CD4-positive, alpha-beta memory T cell (primary cell): ENCODE measurements at regions not wholly inside any gene's neighbourhood (a gene's known extent, or its start where the extent isn't known, plus 50 kb on each side); places are given as distances from the start of the nearest gene placed in this dataset.

ENCODE experiments used
- CTCF ChIA-PET: fragments of 350-600 bp; sonication (Branson Sonifier 250); formaldehyde crosslinking; loops from one replicate; lab custom pipeline; 2021; ENCODE audit warnings: inconsistent platforms; ENCODE audit not compliant: partially characterized antibody; lab: Charles Lee
- POLR2A ChIA-PET: fragments of 350-600 bp; sonication (Branson Sonifier 250); formaldehyde crosslinking; loops from one replicate; lab custom pipeline; 2021; ENCODE audit not compliant: partially characterized antibody; lab: Charles Lee
- DNase-seq, 5 donors: peaks; one replicate each; pipeline versions ENCODE4 v3.0.0 to v3.0.0-alpha.2; 2020 to 2022; ENCODE audit warnings: mixed read lengths in 1 of 5
- H3K27ac ChIP-seq: one replicate; pipeline ENCODE4 v1.7.0; 2013; ENCODE audit warnings: low read depth, low read length
- H3K27me3 ChIP-seq: 2 replicates; pipeline ENCODE4 v1.7.0; 2013; ENCODE audit warnings: mild to moderate bottlenecking, low read length, moderate library complexity; ENCODE audit not compliant: insufficient read depth
- H3K36me3 ChIP-seq: 2 replicates; pipeline ENCODE4 v1.7.0; 2013; ENCODE audit warnings: mild to moderate bottlenecking, low read length, moderate library complexity; ENCODE audit not compliant: insufficient read depth
- H3K4me1 ChIP-seq: 2 replicates; pipeline ENCODE4 v1.7.0; 2013; ENCODE audit warnings: mild to moderate bottlenecking, low read length, moderate library complexity; ENCODE audit not compliant: insufficient read depth
- H3K4me3 ChIP-seq, 2 donors: one replicate each; pipeline ENCODE4 v1.7.0; 2013; ENCODE audit warnings: low read length in 2 of 2, mild to moderate bottlenecking in 1 of 2
- H3K9me3 ChIP-seq, 2 donors: one replicate each; pipeline ENCODE4 v1.7.0; 2013; ENCODE audit warnings: low read length in 2 of 2, control low read depth in 1 of 2; ENCODE audit not compliant: control insufficient read depth in 1 of 2
- H3K27ac Mint-ChIP-seq, 7 donors: one replicate each; pipeline ENCODE4 v1.8.0; 2020 to 2021; ENCODE audit warnings: mixed read lengths in 7 of 7, mild to moderate bottlenecking in 6 of 7, inconsistent platforms in 3 of 7, moderate library complexity in 3 of 7
- H3K27me3 Mint-ChIP-seq, 2 donors: one replicate each; pipeline ENCODE4 v1.8.0; 2020 to 2021; ENCODE audit warnings: mixed read lengths in 2 of 2
- H3K36me3 Mint-ChIP-seq, 2 donors: one replicate each; pipeline ENCODE4 v1.8.0; 2020 to 2021; ENCODE audit warnings: mixed read lengths in 2 of 2, inconsistent platforms in 1 of 2, mild to moderate bottlenecking in 1 of 2
- H3K4me1 Mint-ChIP-seq, 4 donors: one replicate each; pipeline ENCODE4 v1.8.0; 2020 to 2021; ENCODE audit warnings: mixed read lengths in 4 of 4, mild to moderate bottlenecking in 1 of 4
- H3K4me3 Mint-ChIP-seq, 8 donors: one replicate each; pipeline ENCODE4 v1.8.0; 2020 to 2021; ENCODE audit warnings: mixed read lengths in 8 of 8, mild to moderate bottlenecking in 7 of 8, moderate library complexity in 6 of 8, inconsistent platforms in 3 of 8
- H3K9me3 Mint-ChIP-seq, 8 donors: one replicate each; pipeline ENCODE4 v1.8.0; 2020 to 2021; ENCODE audit warnings: mixed read lengths in 8 of 8, mild to moderate bottlenecking in 5 of 8, inconsistent platforms in 3 of 8, moderate library complexity in 1 of 8
- intact Hi-C: fragments of 100-400 bp; cut with micrococcal nuclease; formaldehyde crosslinking; loops from one replicate; pipeline ENCODE4 v1.15.1; 2023

DNA sequence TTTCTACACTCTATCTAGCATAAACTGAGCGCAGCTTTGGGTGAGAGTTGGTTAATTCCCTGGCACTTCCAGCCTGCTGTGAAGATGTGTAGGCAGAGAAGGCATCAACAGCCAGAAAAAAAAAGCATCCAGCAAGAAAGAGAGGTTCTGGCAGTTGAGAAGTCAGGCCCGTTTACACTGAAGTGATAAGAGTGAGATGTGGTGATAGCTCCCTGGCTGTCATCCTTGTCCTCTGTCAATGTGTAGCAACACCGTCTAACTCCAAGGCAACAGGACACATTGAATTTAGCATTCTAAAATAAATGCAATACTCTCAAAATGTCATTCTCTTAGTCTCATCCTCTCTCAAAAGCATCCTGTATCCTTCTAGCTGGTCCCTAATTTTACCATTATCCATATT is 193.6 kb upstream of the BTBD3 start:
- Histone ChIP-seq H3K27ac (no peak overlapping the region), H3K4me1 (no peaks in the 10 kb centered on the region), H3K4me3 (no peak overlapping the region), H3K9me3 (no peaks in the 10 kb centered on the region), H3K27me3 (no peaks in the 10 kb centered on the region), H3K36me3 (no peaks in the 10 kb centered on the region)
- Mint-ChIP-seq H3K9me3 (peaks cover 3 to 12% (median 6%) of the 10 kb centered on the region in 8 donors), H3K36me3 (no peaks in the 10 kb centered on the region), H3K27ac (no peak overlapping the region), H3K4me3 (no peak overlapping the region), H3K27me3 (no peaks in the 10 kb centered on the region), H3K4me1 (no peaks in the 10 kb centered on the region)
- ChIA-PET POLR2A (no interaction called here), CTCF (no interaction called here)
- DNase-seq: no peak
- intact Hi-C loops: no loop called here

DNA sequence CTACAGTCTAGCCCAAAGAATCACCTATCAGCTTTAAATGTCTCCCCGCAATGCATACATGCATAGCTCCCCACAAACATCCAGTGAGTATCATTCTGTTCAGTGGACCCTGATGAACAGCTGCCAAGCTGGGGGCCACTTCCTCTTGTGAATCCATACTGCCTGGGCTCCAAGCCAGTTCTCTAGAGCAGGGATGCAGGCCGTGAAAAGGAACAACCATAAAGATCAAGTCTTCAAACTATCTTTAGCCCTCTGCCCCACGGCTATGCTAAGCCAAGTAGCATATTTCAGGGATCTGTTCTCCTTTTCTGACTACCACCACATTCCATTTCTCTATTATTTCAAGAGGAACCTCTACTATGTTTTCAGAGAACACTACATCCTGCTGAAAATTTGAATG is 191.7 kb upstream of the BTBD3 start:
- no peak overlapping the region for H3K4me3 ChIP-seq
- no peaks in the 10 kb centered on the region for H3K27me3 ChIP-seq
- H3K27ac ChIP-seq: no peak overlapping the region
- Mint-ChIP-seq H3K4me1 (no peaks in the 10 kb centered on the region), H3K9me3 (peaks cover 3 to 20% (median 13%) of the 10 kb centered on the region in 8 donors), H3K4me3 (no peak overlapping the region), H3K36me3 (no peaks in the 10 kb centered on the region), H3K27me3 (no peaks in the 10 kb centered on the region), H3K27ac (no peak overlapping the region)
- ChIA-PET POLR2A (no interaction called here), CTCF (no interaction called here)
- no peak for DNase-seq
- intact Hi-C loops: no loop called here
- peaks cover 0 to 6% of the 10 kb centered on the region in 2 donors for H3K9me3 ChIP-seq
- no peaks in the 10 kb centered on the region for H3K36me3 ChIP-seq
- H3K4me1 ChIP-seq: no peaks in the 10 kb centered on the region

DNA sequence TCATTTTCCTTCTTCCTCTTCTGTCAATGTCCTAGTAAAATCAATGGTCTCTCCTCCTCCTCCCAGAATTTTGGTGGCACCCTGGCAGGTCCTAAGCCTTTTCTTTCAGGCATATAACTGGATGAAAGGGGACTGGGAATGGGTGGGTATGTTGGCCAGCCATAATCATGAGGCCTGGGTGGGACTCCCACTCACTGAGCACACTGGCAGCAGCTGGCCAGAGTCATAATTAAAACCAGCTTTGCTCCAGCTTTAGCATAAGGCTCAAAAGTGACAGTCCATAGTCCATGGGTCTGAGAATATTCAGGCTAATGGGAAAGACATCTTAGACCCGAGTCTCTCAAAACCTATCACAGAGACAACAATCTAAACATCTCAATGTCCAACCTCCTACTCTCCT is 190.0 kb upstream of the BTBD3 start:
- CTCF ChIA-PET: no interaction called here
- H3K4me3 Mint-ChIP-seq: no peak overlapping the region
- no peaks in the 10 kb centered on the region for H3K36me3 ChIP-seq

DNA sequence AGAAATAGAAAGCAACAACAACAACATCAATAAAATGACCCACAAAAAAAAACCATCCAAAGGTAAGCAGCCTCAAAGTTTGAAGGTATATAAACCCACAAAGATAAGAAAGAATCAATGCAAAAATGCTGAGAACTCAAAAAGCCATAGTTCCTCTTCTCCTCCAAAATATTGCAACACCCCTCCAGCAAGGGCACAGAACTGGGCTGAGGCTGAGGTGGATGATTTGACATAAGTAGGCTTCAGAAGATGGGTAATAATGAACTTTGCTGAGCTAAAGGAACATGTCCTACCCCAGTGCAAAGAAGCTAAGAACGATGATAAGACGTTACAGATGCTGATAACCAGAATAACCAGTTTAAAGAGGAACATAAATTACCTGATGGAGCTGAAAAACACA is 188.8 kb upstream of the BTBD3 start:
- Histone ChIP-seq H3K4me3 (no peak overlapping the region), H3K9me3 (peaks cover 0 to 6% of the 10 kb centered on the region in 2 donors), H3K4me1 (no peaks in the 10 kb centered on the region), H3K27ac (no peak overlapping the region), H3K27me3 (no peaks in the 10 kb centered on the region), H3K36me3 (no peaks in the 10 kb centered on the region)
- intact Hi-C loops: no loop called here
- ChIA-PET POLR2A (no interaction called here), CTCF (no interaction called here)
- no peaks in the 10 kb centered on the region for H3K36me3 Mint-ChIP-seq
- H3K27ac Mint-ChIP-seq: no peak overlapping the region
- no peak for DNase-seq
- H3K4me1 Mint-ChIP-seq: no peaks in the 10 kb centered on the region
- H3K4me3 Mint-ChIP-seq: no peak overlapping the region
- no peaks in the 10 kb centered on the region for H3K27me3 Mint-ChIP-seq
- peaks cover 6 to 27% (median 16%) of the 10 kb centered on the region in 8 donors for H3K9me3 Mint-ChIP-seq

More for the DNA sequence above, 190.0 kb upstream of the BTBD3 start:
- no peaks in the 10 kb centered on the region for H3K27me3 ChIP-seq
- H3K27ac ChIP-seq: no peak overlapping the region
- H3K4me1 ChIP-seq: no peaks in the 10 kb centered on the region
- Mint-ChIP-seq H3K27ac (no peak overlapping the region), H3K4me1 (no peaks in the 10 kb centered on the region), H3K27me3 (no peaks in the 10 kb centered on the region), H3K9me3 (peaks cover 3 to 20% (median 16%) of the 10 kb centered on the region in 8 donors), H3K36me3 (no peaks in the 10 kb centered on the region)
- intact Hi-C loops: no loop called here
- H3K9me3 ChIP-seq: peaks cover 0 to 6% of the 10 kb centered on the region in 2 donors
- H3K4me3 ChIP-seq: no peak overlapping the region
- POLR2A ChIA-PET: no interaction called here
- DNase-seq: no peak

DNA sequence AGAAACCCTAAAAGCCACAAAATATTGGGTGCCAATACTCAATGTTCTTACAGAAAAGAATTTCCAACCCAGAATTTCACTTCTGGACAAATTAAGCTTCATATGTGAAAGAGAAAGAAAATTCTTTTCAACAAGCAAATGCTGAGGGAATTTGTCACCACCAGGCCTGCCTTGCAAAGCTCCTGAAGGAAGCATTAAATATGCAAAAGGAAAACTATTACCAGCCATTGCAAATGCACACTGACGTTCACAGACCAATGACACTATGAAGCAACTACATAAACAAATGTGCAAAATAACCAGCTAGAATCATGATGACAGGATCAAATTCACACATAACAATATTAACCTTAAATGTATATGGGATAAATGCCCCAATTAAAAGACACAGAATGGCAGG is 187.9 kb upstream of the BTBD3 start:
- Mint-ChIP-seq H3K4me1 (no peaks in the 10 kb centered on the region), H3K4me3 (no peak overlapping the region), H3K27me3 (no peaks in the 10 kb centered on the region), H3K9me3 (peaks cover 6 to 27% (median 16%) of the 10 kb centered on the region in 8 donors), H3K27ac (no peak overlapping the region), H3K36me3 (no peaks in the 10 kb centered on the region)
- DNase-seq: no peak
- ChIA-PET CTCF (no interaction called here), POLR2A (no interaction called here)
- Histone ChIP-seq H3K4me1 (no peaks in the 10 kb centered on the region), H3K9me3 (peaks cover 0 to 6% of the 10 kb centered on the region in 2 donors), H3K36me3 (no peaks in the 10 kb centered on the region), H3K27ac (no peak overlapping the region), H3K27me3 (no peaks in the 10 kb centered on the region), H3K4me3 (no peak overlapping the region)
- intact Hi-C loops: no loop called here

DNA sequence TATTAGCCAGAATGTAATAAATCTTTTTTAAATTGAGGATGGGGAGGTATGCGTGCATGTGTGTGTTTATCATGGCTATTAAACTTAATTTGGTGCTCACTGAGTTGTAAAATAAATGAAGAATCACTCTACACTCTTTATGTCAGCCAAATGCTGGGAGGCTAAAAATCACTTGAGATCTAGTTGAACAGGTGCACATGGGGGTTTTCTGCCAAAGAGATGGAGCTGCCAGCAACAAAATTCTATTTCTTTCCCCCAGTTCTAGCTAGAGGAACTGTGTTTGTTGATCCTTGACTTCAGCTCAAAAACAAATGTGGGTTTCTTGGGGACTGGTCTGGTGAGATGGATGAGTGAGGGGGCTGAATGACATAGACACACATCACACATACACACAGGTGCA is 183.3 kb upstream of the BTBD3 start:
- Histone ChIP-seq H3K27ac (no peak overlapping the region), H3K4me3 (no peak overlapping the region), H3K27me3 (no peaks in the 10 kb centered on the region), H3K4me1 (no peaks in the 10 kb centered on the region), H3K36me3 (no peaks in the 10 kb centered on the region), H3K9me3 (peaks cover 0 to 11% of the 10 kb centered on the region in 2 donors)
- ChIA-PET CTCF (no interaction called here), POLR2A (no interaction called here)
- Mint-ChIP-seq H3K9me3 (peaks cover 3 to 19% (median 7%) of the 10 kb centered on the region in 8 donors), H3K4me3 (no peak overlapping the region), H3K36me3 (no peaks in the 10 kb centered on the region), H3K27ac (no peak overlapping the region), H3K4me1 (no peaks in the 10 kb centered on the region), H3K27me3 (no peaks in the 10 kb centered on the region)
- intact Hi-C loops: no loop called here
- DNase-seq: no peak

DNA sequence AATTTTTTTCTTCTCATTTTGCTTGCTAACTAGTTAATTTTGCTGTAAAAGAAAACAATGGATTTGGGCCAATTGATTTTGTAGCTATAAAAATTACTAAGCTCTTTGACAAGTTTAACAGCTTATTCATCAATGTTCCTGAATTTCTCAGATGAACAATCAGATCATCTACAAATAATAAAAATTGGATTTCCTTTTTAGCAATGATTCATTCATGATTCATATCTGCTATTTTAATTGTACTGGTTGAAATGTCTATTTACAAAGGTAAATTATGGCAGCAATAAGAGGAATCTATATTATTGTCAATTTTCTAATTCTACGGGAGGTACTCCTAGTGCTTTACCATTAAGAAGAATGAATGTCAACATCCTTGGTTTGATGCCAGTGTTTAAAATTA is 178.8 kb upstream of the BTBD3 start:
- Histone ChIP-seq H3K4me3 (no peak overlapping the region), H3K27me3 (no peaks in the 10 kb centered on the region), H3K36me3 (no peaks in the 10 kb centered on the region), H3K9me3 (peaks cover 0 to 5% of the 10 kb centered on the region in 2 donors), H3K4me1 (no peaks in the 10 kb centered on the region), H3K27ac (no peak overlapping the region)
- no peak overlapping the region for H3K27ac Mint-ChIP-seq
- no peak overlapping the region for H3K4me3 Mint-ChIP-seq
- H3K27me3 Mint-ChIP-seq: no peaks in the 10 kb centered on the region
- ChIA-PET CTCF (no interaction called here), POLR2A (no interaction called here)
- H3K4me1 Mint-ChIP-seq: no peaks in the 10 kb centered on the region
- no peaks in the 10 kb centered on the region for H3K36me3 Mint-ChIP-seq
- intact Hi-C loops: no loop called here
- peaks cover 0 to 13% (median 3%) of the 10 kb centered on the region in 8 donors for H3K9me3 Mint-ChIP-seq
- DNase-seq: no peak

DNA sequence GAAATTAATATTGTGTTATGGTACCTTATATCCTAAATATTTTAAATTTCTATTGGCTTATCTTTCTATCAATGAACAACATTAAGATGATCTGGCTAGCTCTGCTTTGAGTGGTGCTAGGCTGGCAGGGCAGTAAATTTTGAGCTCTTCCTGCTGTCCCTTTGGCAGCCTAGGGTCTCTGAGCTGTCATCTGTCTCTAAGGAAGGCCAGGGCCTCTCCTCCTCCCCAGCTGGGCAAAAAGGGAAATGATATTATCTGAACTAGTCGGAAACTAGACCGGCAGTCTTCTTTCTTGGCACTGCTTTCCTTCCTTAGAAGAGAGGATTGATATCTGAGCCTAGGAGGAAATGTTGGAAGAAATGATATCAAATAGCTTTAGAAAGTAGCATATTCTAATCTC is 176.7 kb upstream of the BTBD3 start:
- Mint-ChIP-seq H3K9me3 (peaks cover 0 to 13% (median 3%) of the 10 kb centered on the region in 8 donors), H3K27me3 (no peaks in the 10 kb centered on the region), H3K4me3 (no peak overlapping the region), H3K4me1 (no peaks in the 10 kb centered on the region), H3K36me3 (no peaks in the 10 kb centered on the region), H3K27ac (no peak overlapping the region)
- no peak overlapping the region for H3K27ac ChIP-seq
- H3K36me3 ChIP-seq: no peaks in the 10 kb centered on the region
- intact Hi-C loops: no loop called here
- CTCF ChIA-PET: no interaction called here
- peaks cover 0 to 5% of the 10 kb centered on the region in 2 donors for H3K9me3 ChIP-seq
- H3K4me3 ChIP-seq: no peak overlapping the region
- no peaks in the 10 kb centered on the region for H3K4me1 ChIP-seq
- no peaks in the 10 kb centered on the region for H3K27me3 ChIP-seq
- POLR2A ChIA-PET: no interaction called here
- no peak for DNase-seq
